ENCODE measurements at regions not wholly inside any gene's neighbourhood (a gene's known extent, or its start where the extent isn't known, plus 50 kb on each side); places are given as distances from the start of the nearest gene placed in this dataset.

GRCh38 chr7:10210000-10210399 lies 763.7 kb upstream of the PHF14 start:
- DNase-seq, result no peak

- DNase-seq, result no peak
These were observed 762.7 kb upstream of the PHF14 start for GRCh38 chr7:10211016-10211415.

GRCh38 chr7:10211861-10212260 lies 761.8 kb upstream of the PHF14 start:
- DNase-seq, result no peak

GRCh38 chr7:10212649-10213048 lies 761.0 kb upstream of the PHF14 start:
- DNase-seq, result no peak

GRCh38 chr7:10216462-10216861 lies 757.2 kb upstream of the PHF14 start:
- no peak for DNase-seq

GRCh38 chr7:10221084-10221483 lies 752.6 kb upstream of the PHF14 start:
- DNase-seq, result no peak

GRCh38 chr7:10222976-10223375 lies 750.7 kb upstream of the PHF14 start:
- no peak for DNase-seq

- peak; percentile 34 for DNase-seq
These were observed 748.4 kb upstream of the PHF14 start for GRCh38 chr7:10225275-10225674.

GRCh38 chr7:10237306-10237705 lies 736.4 kb upstream of the PHF14 start:
- no peak for DNase-seq

GRCh38 chr7:10238641-10239040 lies 735.0 kb upstream of the PHF14 start:
- no peak for DNase-seq

GRCh38 chr7:10239695-10240345 lies 733.9 kb upstream of the PHF14 start:
- DNase-seq, result no peak

GRCh38 chr7:10245406-10245805 lies 728.3 kb upstream of the PHF14 start:
- DNase-seq, result no peak

- DNase-seq, result no peak
These were observed 716.2 kb upstream of the PHF14 start for GRCh38 chr7:10257438-10257837.

GRCh38 chr7:10266976-10267375 lies 706.7 kb upstream of the PHF14 start:
- no peak for DNase-seq

GRCh38 chr7:10268034-10268433 lies 705.6 kb upstream of the PHF14 start:
- peak; percentile 17 for DNase-seq

- no peak for DNase-seq
These were observed 690.8 kb upstream of the PHF14 start for GRCh38 chr7:10282909-10283308.

GRCh38 chr7:10284001-10284400 lies 689.7 kb upstream of the PHF14 start:
- no peak for DNase-seq

- DNase-seq, result no peak
These were observed 674.3 kb upstream of the PHF14 start for GRCh38 chr7:10299384-10299783.

GRCh38 chr7:10300577-10300976 lies 673.1 kb upstream of the PHF14 start:
- no peak for DNase-seq

- no peak for DNase-seq
These were observed 665.4 kb upstream of the PHF14 start for GRCh38 chr7:10308276-10308675.

- no peak for DNase-seq
These were observed 660.7 kb upstream of the PHF14 start for GRCh38 chr7:10312942-10313341.

GRCh38 chr7:10315881-10316280 lies 657.8 kb upstream of the PHF14 start:
- DNase-seq, result no peak

GRCh38 chr7:10316488-10316887 lies 657.2 kb upstream of the PHF14 start:
- DNase-seq, result no peak

GRCh38 chr7:10325395-10325794 lies 648.3 kb upstream of the PHF14 start:
- DNase-seq, result no peak

- DNase-seq, result peak; percentile 67
These were observed 630.6 kb upstream of the PHF14 start for GRCh38 chr7:10343108-10343507.

- peak; percentile 43 for DNase-seq
These were observed 627.6 kb upstream of the PHF14 start for GRCh38 chr7:10346032-10346431.
